Neural cell (in vitro differentiated cells): ENCODE measurements at regions not wholly inside any gene's neighbourhood (a gene's known extent, or its start where the extent isn't known, plus 50 kb on each side); places are given as distances from the start of the nearest gene placed in this dataset.

Source experiments
- H2AFZ ChIP-seq: fragments of 200-600, 300-800 bp; sonication (generic), shearing (Covaris generic); 2 replicates; pipeline ENCODE4 v1.6.0; 2014; ENCODE audit warnings: low read depth, mild to moderate bottlenecking, antibody characterized with exemption, low read length, moderate library complexity
- H3F3A ChIP-seq: fragments of 200-600 bp; shearing (Covaris generic); 2 replicates; pipeline ENCODE4 v1.6.1; 2016; ENCODE audit warnings: mild to moderate bottlenecking, moderate library complexity, mixed read lengths, antibody characterized with exemption, low read length; ENCODE audit not compliant: insufficient read depth, poor library complexity, severe bottlenecking
- H3K27ac ChIP-seq: fragments of 200-600, 300-800 bp; sonication (generic), shearing (Covaris generic); 2 replicates; pipeline ENCODE4 v1.5.1; 2014; ENCODE audit warnings: mild to moderate bottlenecking, low read length, moderate library complexity
- H3K27me3 ChIP-seq: fragments of 300-800, 200-600 bp; sonication (generic), shearing (Covaris generic); 2 replicates; pipeline ENCODE4 v1.6.0; 2014; ENCODE audit warnings: mild to moderate bottlenecking, low read depth, low read length, moderate library complexity; ENCODE audit not compliant: insufficient read depth
- H3K36me3 ChIP-seq: fragments of 300-800, 200-600 bp; sonication (generic), shearing (Covaris generic); 2 replicates; pipeline ENCODE4 v1.5.1; 2014; ENCODE audit warnings: mild to moderate bottlenecking, antibody characterized with exemption, low read length, moderate library complexity; ENCODE audit not compliant: insufficient read depth
- H3K4me2 ChIP-seq: fragments of 300-800, 200-600 bp; sonication (generic), shearing (Covaris generic); 2 replicates; pipeline ENCODE4 v1.6.0; 2014; ENCODE audit warnings: mild to moderate bottlenecking, low read length
- H3K4me3 ChIP-seq: fragments of 300-800, 200-600 bp; sonication (generic), shearing (Covaris generic); 2 replicates; pipeline ENCODE4 v1.5.1; 2014; ENCODE audit warnings: mild to moderate bottlenecking, low read length, moderate library complexity
- H3K79me2 ChIP-seq: fragments of 200-600 bp; shearing (Covaris generic); replicated peaks from 2 replicates; pipeline ENCODE4 v1.6.0; 2014; ENCODE audit warnings: mild to moderate bottlenecking, low read length, moderate library complexity; ENCODE audit not compliant: insufficient read depth
- H3K9ac ChIP-seq: fragments of 300-800, 200-600 bp; sonication (generic), shearing (Covaris generic); 2 replicates; pipeline ENCODE4 v1.6.1; 2016; ENCODE audit warnings: mild to moderate bottlenecking, low read length, mixed read lengths
- H3K9me2 ChIP-seq: fragments of 200-600 bp; shearing (Covaris generic); 2 replicates; pipeline ENCODE4 v1.6.1; 2016; ENCODE audit warnings: mild to moderate bottlenecking, low read length, mixed read lengths; ENCODE audit not compliant: insufficient read depth
- H3K9me3 ChIP-seq: fragments of 200-600, 300-800 bp; sonication (generic), shearing (Covaris generic); 2 replicates; pipeline ENCODE4 v1.6.1; 2016; ENCODE audit warnings: mild to moderate bottlenecking, mixed run types, low read length, moderate library complexity, mixed read lengths
- H4K20me1 ChIP-seq: fragments of 200-600 bp; shearing (Covaris generic); 2 replicates; pipeline ENCODE4 v1.6.1; 2016; ENCODE audit warnings: mild to moderate bottlenecking, mixed run types; ENCODE audit not compliant: insufficient read depth
- CTCF ChIP-seq: fragments of 450-650 bp; IDR thresholded peaks from 2 replicates; pipeline ENCODE4 v1.5.1; 2014; ENCODE audit warnings: antibody characterized with exemption, mild to moderate bottlenecking, moderate library complexity; ENCODE audit not compliant: poor library complexity, severe bottlenecking
- EP300 ChIP-seq: fragments of 450-650 bp; conservative IDR thresholded peaks from 2 replicates; pipeline ENCODE4 v1.6.1; 2014; ENCODE audit warnings: antibody characterized with exemption, mild to moderate bottlenecking, moderate library complexity; ENCODE audit not compliant: poor library complexity, severe bottlenecking
- EZH2 ChIP-seq: fragments of 200-600, 300-800 bp; shearing (Covaris generic), sonication (generic); IDR thresholded peaks from 2 replicates; pipeline ENCODE4 v1.6.1; 2014; ENCODE audit warnings: antibody characterized with exemption, low read length, borderline replicate concordance, mild to moderate bottlenecking; ENCODE audit not compliant: insufficient read depth, poor library complexity, severe bottlenecking
- MXI1 ChIP-seq: fragments of 450-650 bp; conservative IDR thresholded peaks from 2 replicates; pipeline ENCODE4 v1.6.1; 2014; ENCODE audit warnings: antibody characterized with exemption, mild to moderate bottlenecking; ENCODE audit not compliant: poor library complexity, severe bottlenecking
- POLR2AphosphoS5 ChIP-seq: IDR thresholded peaks from 2 replicates; pipeline ENCODE4 v1.6.1; 2012
- RAD21 ChIP-seq: fragments of 450-650 bp; conservative IDR thresholded peaks from 2 replicates; pipeline ENCODE4 v1.6.1; 2014; ENCODE audit warnings: antibody characterized with exemption, mild to moderate bottlenecking, moderate library complexity
- SMC3 ChIP-seq: fragments of 450-650 bp; conservative IDR thresholded peaks from 2 replicates; pipeline ENCODE4 v1.6.1; 2014; ENCODE audit warnings: antibody characterized with exemption, mild to moderate bottlenecking, moderate library complexity; ENCODE audit not compliant: poor library complexity
- TAF1 ChIP-seq: IDR thresholded peaks from 2 replicates; pipeline ENCODE4 v1.6.1; 2012; ENCODE audit warnings: low read depth
- TF ChIP-seq, protein P1 (sequence below): IDR thresholded peaks from 2 replicates; pipeline ENCODE4 v1.6.1; 2012; ENCODE audit warnings: borderline replicate concordance

GRCh38 chr13:111947026-111947810 is 119.7 kb upstream of the SOX1 start:
- no peaks in the 10 kb centered on the region for H3K9me3 ChIP-seq
- TF ChIP-seq EZH2: no peak
- TF ChIP-seq TAF1: no peak
- no peak for TF ChIP-seq EP300
- no peak for TF ChIP-seq RAD21
- TF ChIP-seq SMC3: no peak
- TF ChIP-seq, protein P1, sequence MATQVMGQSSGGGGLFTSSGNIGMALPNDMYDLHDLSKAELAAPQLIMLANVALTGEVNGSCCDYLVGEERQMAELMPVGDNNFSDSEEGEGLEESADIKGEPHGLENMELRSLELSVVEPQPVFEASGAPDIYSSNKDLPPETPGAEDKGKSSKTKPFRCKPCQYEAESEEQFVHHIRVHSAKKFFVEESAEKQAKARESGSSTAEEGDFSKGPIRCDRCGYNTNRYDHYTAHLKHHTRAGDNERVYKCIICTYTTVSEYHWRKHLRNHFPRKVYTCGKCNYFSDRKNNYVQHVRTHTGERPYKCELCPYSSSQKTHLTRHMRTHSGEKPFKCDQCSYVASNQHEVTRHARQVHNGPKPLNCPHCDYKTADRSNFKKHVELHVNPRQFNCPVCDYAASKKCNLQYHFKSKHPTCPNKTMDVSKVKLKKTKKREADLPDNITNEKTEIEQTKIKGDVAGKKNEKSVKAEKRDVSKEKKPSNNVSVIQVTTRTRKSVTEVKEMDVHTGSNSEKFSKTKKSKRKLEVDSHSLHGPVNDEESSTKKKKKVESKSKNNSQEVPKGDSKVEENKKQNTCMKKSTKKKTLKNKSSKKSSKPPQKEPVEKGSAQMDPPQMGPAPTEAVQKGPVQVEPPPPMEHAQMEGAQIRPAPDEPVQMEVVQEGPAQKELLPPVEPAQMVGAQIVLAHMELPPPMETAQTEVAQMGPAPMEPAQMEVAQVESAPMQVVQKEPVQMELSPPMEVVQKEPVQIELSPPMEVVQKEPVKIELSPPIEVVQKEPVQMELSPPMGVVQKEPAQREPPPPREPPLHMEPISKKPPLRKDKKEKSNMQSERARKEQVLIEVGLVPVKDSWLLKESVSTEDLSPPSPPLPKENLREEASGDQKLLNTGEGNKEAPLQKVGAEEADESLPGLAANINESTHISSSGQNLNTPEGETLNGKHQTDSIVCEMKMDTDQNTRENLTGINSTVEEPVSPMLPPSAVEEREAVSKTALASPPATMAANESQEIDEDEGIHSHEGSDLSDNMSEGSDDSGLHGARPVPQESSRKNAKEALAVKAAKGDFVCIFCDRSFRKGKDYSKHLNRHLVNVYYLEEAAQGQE: no peak
- no peak for TF ChIP-seq POLR2AphosphoS5
- TF ChIP-seq MXI1: no peak
- no peak for TF ChIP-seq CTCF
- H3K4me3 ChIP-seq: no peak overlapping the region
- H3K27ac ChIP-seq: no peak overlapping the region
- H3K27me3 ChIP-seq: no peaks in the 10 kb centered on the region
- no peak overlapping the region for H3K9ac ChIP-seq
- H3K4me2 ChIP-seq: no peak overlapping the region
- no peak overlapping the region for H2AFZ ChIP-seq
- H4K20me1 ChIP-seq: no peaks in the 10 kb centered on the region
- no peaks in the 10 kb centered on the region for H3K36me3 ChIP-seq
- H3K9me2 ChIP-seq: no peaks in the 10 kb centered on the region
- H3F3A ChIP-seq: no peaks in the 10 kb centered on the region
- no peaks in the 10 kb centered on the region for H3K79me2 ChIP-seq

DNA sequence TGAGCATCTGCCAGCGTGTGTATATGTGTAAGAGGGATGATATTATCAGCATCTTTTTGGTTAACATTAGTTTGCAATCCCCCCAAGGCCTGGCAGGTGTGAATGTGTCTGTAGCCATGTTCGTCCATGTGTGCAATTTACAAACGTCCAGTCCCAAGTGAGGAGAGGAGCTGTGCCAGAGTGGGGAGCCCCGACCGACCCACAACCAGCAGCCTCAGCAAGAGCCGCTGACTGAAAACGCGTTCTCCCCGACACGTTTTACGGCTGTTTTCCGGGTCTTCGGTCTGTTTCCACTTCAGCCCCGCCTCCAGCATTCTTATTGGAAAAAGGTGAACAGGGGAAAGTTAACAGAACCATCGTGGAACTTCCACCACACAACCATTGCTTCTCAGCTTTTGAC is 119.1 kb upstream of the SOX1 start:
- Histone ChIP-seq H3K9me2 (no peaks in the 10 kb centered on the region), H3K79me2 (no peaks in the 10 kb centered on the region), H2AFZ (no peak overlapping the region), H3F3A (no peaks in the 10 kb centered on the region), H3K9me3 (no peaks in the 10 kb centered on the region), H3K4me2 (no peak overlapping the region), H3K36me3 (no peaks in the 10 kb centered on the region), H3K4me3 (no peak overlapping the region), H3K9ac (no peak overlapping the region), H4K20me1 (no peaks in the 10 kb centered on the region), H3K27ac (no peak overlapping the region), H3K27me3 (no peaks in the 10 kb centered on the region)
- TF ChIP-seq SMC3 (no peak), RAD21 (no peak)
